ENCODE measurements at regions not wholly inside any gene's neighbourhood (a gene's known extent, or its start where the extent isn't known, plus 50 kb on each side); places are given as distances from the start of the nearest gene placed in this dataset.

- peak; percentile 38 for DNase-seq (ENCODE audit: low spot score)
Observed at GRCh38 chr10:62323751-62324150, 50.4 kb upstream of the ZNF365 start.
